ENCODE measurements at regions not wholly inside any gene's neighbourhood (a gene's known extent, or its start where the extent isn't known, plus 50 kb on each side); places are given as distances from the start of the nearest gene placed in this dataset.
A peak's percentile ranks its signal among the peaks of the same experiment; 100 is the strongest.

DNA sequence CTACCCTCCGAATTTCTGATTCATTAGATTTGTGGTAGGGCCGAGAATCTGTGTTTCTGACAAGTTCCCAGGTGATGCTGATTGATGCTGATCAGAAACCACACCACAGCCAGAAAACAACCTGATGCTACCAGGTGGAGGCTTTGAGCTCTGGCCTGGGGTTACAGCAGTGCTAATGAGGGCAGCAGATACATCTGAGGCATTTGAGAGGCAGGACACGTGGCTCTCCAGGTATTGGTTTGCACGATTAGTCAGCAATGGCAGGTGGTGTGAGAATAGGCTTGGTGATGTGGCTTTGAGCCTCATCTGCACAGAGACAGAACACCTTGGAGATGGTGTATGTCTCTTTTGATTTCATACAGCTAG is 78.8 kb upstream of the THBS1 start:
- Histone ChIP-seq H3K36me3 (ENCODE audit: insufficient read depth, low read length) (no peaks in the 10 kb centered on the region), H3K27ac (ENCODE audit: low read depth, low read length) (peak overlapping the region; percentile 31), H3K4me1 (ENCODE audit: insufficient read depth, low read length) (peaks cover 54% of the 10 kb centered on the region), H2AFZ (ENCODE audit: low read length) (no peak overlapping the region), H3K4me3 (ENCODE audit: insufficient read depth, low read length) (no peak overlapping the region), H4K20me1 (ENCODE audit: insufficient read depth, low read length) (no peaks in the 10 kb centered on the region), H3K27me3 (ENCODE audit: insufficient read depth, low read length) (no peaks in the 10 kb centered on the region), H3K4me2 (ENCODE audit: insufficient read depth, low read length) (no peak overlapping the region), H3K79me2 (ENCODE audit: insufficient read depth, low read length) (no peaks in the 10 kb centered on the region), H3K9me3 (ENCODE audit: low read depth, low read length) (no peaks in the 10 kb centered on the region)
- TF ChIP-seq, protein P1, sequence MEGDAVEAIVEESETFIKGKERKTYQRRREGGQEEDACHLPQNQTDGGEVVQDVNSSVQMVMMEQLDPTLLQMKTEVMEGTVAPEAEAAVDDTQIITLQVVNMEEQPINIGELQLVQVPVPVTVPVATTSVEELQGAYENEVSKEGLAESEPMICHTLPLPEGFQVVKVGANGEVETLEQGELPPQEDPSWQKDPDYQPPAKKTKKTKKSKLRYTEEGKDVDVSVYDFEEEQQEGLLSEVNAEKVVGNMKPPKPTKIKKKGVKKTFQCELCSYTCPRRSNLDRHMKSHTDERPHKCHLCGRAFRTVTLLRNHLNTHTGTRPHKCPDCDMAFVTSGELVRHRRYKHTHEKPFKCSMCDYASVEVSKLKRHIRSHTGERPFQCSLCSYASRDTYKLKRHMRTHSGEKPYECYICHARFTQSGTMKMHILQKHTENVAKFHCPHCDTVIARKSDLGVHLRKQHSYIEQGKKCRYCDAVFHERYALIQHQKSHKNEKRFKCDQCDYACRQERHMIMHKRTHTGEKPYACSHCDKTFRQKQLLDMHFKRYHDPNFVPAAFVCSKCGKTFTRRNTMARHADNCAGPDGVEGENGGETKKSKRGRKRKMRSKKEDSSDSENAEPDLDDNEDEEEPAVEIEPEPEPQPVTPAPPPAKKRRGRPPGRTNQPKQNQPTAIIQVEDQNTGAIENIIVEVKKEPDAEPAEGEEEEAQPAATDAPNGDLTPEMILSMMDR (IDR thresholded peaks at IDR 0.05; ENCODE audit: extremely low read depth, low read depth, low read length), result no peak
- DNase-seq (ENCODE audit: insufficient read length, low spot score, missing footprints), result peak; percentile 6

DNA sequence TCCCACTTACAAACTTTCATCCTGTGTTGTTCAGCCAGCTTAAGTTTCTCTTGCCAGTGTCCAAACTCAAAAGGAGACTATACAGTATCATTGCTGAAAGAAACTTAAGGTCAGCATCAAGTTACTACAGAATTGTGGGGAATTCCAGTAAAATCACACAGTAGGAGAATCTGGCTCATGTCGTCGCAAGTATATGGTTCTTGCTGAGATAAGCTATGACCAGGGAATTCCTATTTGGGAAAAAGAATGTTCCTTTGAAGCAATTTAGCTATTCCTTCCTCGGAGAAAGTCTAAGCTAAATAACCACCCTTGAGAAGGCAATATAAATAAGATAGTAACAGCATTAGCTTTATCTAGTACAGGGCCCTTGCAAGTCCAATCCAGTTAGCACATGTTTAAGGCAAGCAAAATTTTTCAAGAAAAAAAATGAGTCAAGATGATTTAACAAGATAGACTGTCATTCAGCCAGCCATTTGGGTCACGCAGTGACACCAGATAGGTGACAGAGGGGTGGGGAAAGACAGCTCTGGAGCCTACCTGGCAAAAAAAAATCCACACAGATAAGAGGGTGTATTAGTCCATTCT is 78.2 kb upstream of the THBS1 start:
- Histone ChIP-seq H3K79me2 (ENCODE audit: insufficient read depth, low read length) (no peaks in the 10 kb centered on the region), H3K4me1 (ENCODE audit: insufficient read depth, low read length) (peaks cover 54% of the 10 kb centered on the region), H3K4me2 (ENCODE audit: insufficient read depth, low read length) (no peak overlapping the region)

DNA sequence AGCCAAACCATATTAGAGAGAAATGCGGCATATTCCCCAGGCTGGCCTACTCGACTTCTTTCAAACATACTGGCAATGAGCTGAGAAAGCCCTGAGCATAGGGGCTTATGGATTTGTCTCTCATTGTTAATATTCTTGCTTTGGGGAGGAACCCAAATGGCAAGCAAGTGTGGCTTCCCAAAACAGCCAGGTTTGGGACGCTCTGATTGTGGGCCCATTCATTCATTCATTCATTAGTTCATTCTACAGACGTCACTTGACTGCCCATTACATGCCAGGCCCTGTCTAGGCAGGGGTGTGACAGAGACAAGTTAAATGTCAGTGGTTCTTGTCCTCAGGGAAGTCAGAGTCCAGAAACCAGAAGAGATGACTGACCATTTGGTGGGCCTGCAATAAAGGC is 77.4 kb upstream of the THBS1 start:
- H3K4me3 ChIP-seq (ENCODE audit: insufficient read depth, low read length), result no peak overlapping the region
- DNase-seq (ENCODE audit: insufficient read length, low spot score, missing footprints), result no peak
- no peak overlapping the region for H3K4me2 ChIP-seq (ENCODE audit: insufficient read depth, low read length)
- TF ChIP-seq, protein P1 (IDR thresholded peaks at IDR 0.05; ENCODE audit: extremely low read depth, low read depth, low read length), result no peak
- no peaks in the 10 kb centered on the region for H3K36me3 ChIP-seq (ENCODE audit: insufficient read depth, low read length)
- H3K9me3 ChIP-seq (ENCODE audit: low read depth, low read length), result no peaks in the 10 kb centered on the region
- H3K79me2 ChIP-seq (ENCODE audit: insufficient read depth, low read length), result no peaks in the 10 kb centered on the region
- H3K27ac ChIP-seq (ENCODE audit: low read depth, low read length), result peak overlapping the region; percentile 96
- no peaks in the 10 kb centered on the region for H3K27me3 ChIP-seq (ENCODE audit: insufficient read depth, low read length)
- H3K4me1 ChIP-seq (ENCODE audit: insufficient read depth, low read length), result peaks cover 50% of the 10 kb centered on the region
- no peak overlapping the region for H2AFZ ChIP-seq (ENCODE audit: low read length)
- no peaks in the 10 kb centered on the region for H4K20me1 ChIP-seq (ENCODE audit: insufficient read depth, low read length)

More for the DNA sequence above, 78.2 kb upstream of the THBS1 start:
- H3K27ac ChIP-seq (ENCODE audit: low read depth, low read length), result peak overlapping the region; percentile 31
- no peaks in the 10 kb centered on the region for H3K9me3 ChIP-seq (ENCODE audit: low read depth, low read length)
- peak; percentile 37 for DNase-seq (ENCODE audit: insufficient read length, low spot score, missing footprints)
- no peaks in the 10 kb centered on the region for H4K20me1 ChIP-seq (ENCODE audit: insufficient read depth, low read length)
- H3K36me3 ChIP-seq (ENCODE audit: insufficient read depth, low read length), result no peaks in the 10 kb centered on the region
- H3K27me3 ChIP-seq (ENCODE audit: insufficient read depth, low read length), result no peaks in the 10 kb centered on the region
- H2AFZ ChIP-seq (ENCODE audit: low read length), result peak overlapping the region; percentile 20
- no peak overlapping the region for H3K4me3 ChIP-seq (ENCODE audit: insufficient read depth, low read length)
- TF ChIP-seq, protein P1 (IDR thresholded peaks at IDR 0.05; ENCODE audit: extremely low read depth, low read depth, low read length), result no peak

DNA sequence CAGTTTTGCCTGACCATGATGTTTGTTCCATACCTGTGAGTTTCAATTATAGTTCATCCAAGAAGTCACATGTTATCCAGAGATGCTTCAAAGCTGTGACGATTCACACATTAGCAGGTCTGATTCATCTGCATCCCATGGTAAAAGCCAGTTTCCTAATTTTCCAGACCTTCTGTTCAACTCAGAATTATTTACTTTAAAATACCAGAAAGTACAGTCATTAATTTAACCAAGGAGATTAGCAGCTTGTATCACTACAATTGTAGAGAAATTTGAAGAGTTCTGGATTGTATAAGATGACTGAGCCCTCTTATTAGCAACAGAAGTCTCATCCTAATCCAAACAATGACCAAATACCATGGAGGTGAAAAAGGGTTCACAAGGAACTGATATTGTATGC is 76.1 kb upstream of the THBS1 start:
- no peaks in the 10 kb centered on the region for H3K79me2 ChIP-seq (ENCODE audit: insufficient read depth, low read length)
- peaks cover 45% of the 10 kb centered on the region for H3K4me1 ChIP-seq (ENCODE audit: insufficient read depth, low read length)
- no peak overlapping the region for H3K4me3 ChIP-seq (ENCODE audit: insufficient read depth, low read length)
- peak overlapping the region; percentile 96 for H3K27ac ChIP-seq (ENCODE audit: low read depth, low read length)
- no peaks in the 10 kb centered on the region for H3K36me3 ChIP-seq (ENCODE audit: insufficient read depth, low read length)
- peak overlapping the region; percentile 23 for H2AFZ ChIP-seq (ENCODE audit: low read length)
- no peaks in the 10 kb centered on the region for H3K9me3 ChIP-seq (ENCODE audit: low read depth, low read length)
- TF ChIP-seq, protein P1 (IDR thresholded peaks at IDR 0.05; ENCODE audit: extremely low read depth, low read depth, low read length), result no peak
- DNase-seq (ENCODE audit: insufficient read length, low spot score, missing footprints), result no peak
- no peaks in the 10 kb centered on the region for H4K20me1 ChIP-seq (ENCODE audit: insufficient read depth, low read length)
- H3K27me3 ChIP-seq (ENCODE audit: insufficient read depth, low read length), result no peaks in the 10 kb centered on the region
- H3K4me2 ChIP-seq (ENCODE audit: insufficient read depth, low read length), result peak overlapping the region; percentile 18

Measured in osteoblast (primary cell).